ENCODE measurements at regions not wholly inside any gene's neighbourhood (a gene's known extent, or its start where the extent isn't known, plus 50 kb on each side); places are given as distances from the start of the nearest gene placed in this dataset.

- no peak for DNase-seq (ENCODE audit: low read depth, low spot score)
- Histone ChIP-seq H3K4me3 (no peak overlapping the region), H3K27ac (no peak overlapping the region), H3K9me3 (ENCODE audit: low read depth, low read length) (no peaks in the 10 kb centered on the region), H3K9ac (ENCODE audit: insufficient read length) (no peak overlapping the region), H3K36me3 (ENCODE audit: insufficient read depth, low read length) (no peaks in the 10 kb centered on the region)
- TF ChIP-seq FOXP2 (optimal IDR thresholded peaks at IDR 0.05; ENCODE audit: control extremely low read depth, extremely low read length, insufficient read depth) (no peak), EZH2 (IDR thresholded peaks at IDR 0.05) (no peak), POLR2AphosphoS5 (IDR thresholded peaks at IDR 0.05; ENCODE audit: borderline replicate concordance, low read depth, low read length) (no peak)
Measured at GRCh38 chr4:27911047-27911446, 1050.4 kb downstream of the STIM2 start.

DNA sequence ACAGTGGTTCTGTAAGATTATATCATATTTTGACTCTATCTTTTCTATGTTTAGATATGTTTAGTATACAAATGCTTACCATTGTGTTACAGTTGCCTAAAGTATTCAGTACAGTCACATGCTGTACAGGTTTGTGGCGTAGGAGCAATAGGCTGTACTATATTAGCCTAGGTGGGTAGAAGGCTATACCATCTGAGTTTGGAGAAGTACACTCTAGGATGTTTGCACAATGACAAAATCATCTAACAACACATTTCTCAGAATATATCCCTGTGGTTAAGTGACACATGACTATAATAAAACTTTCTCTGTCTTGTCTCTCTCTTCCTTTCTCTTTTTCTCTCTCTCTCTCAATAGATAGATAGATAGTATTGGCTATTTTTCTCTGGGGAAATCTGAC is 1053.1 kb downstream of the STIM2 start:
- no peak for DNase-seq (ENCODE audit: low read depth, low spot score)
- H3K9ac ChIP-seq (ENCODE audit: insufficient read length), result no peak overlapping the region
- H3K4me3 ChIP-seq, result no peak overlapping the region
- no peaks in the 10 kb centered on the region for H3K36me3 ChIP-seq (ENCODE audit: insufficient read depth, low read length)
- TF ChIP-seq POLR2AphosphoS5 (IDR thresholded peaks at IDR 0.05; ENCODE audit: borderline replicate concordance, low read depth, low read length) (no peak), FOXP2 (optimal IDR thresholded peaks at IDR 0.05; ENCODE audit: control extremely low read depth, extremely low read length, insufficient read depth) (no peak), EZH2 (IDR thresholded peaks at IDR 0.05) (no peak)
- H3K9me3 ChIP-seq (ENCODE audit: low read depth, low read length), result no peaks in the 10 kb centered on the region
- H3K27ac ChIP-seq, result no peak overlapping the region

DNA sequence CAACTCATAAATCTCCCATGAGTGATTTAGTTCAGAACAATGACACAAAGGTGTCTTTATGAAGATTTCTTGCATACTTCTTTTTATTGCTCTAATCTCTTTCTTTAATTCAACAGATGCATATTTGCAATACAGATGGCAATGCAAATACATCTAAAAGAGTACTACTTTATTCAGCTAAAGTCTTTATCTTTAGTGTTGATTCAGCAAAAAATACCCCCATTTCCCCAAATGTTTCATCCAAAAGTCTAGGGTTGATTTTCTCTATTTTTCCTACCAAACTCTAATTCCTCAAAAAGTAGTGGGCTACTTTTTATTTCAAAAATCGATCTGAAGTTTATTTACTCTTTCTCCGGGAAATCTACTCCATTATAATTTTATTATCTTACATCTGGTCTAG is 1055.2 kb downstream of the STIM2 start:
- no peak for DNase-seq (ENCODE audit: low read depth, low spot score)
- H3K27ac ChIP-seq, result no peak overlapping the region

DNA sequence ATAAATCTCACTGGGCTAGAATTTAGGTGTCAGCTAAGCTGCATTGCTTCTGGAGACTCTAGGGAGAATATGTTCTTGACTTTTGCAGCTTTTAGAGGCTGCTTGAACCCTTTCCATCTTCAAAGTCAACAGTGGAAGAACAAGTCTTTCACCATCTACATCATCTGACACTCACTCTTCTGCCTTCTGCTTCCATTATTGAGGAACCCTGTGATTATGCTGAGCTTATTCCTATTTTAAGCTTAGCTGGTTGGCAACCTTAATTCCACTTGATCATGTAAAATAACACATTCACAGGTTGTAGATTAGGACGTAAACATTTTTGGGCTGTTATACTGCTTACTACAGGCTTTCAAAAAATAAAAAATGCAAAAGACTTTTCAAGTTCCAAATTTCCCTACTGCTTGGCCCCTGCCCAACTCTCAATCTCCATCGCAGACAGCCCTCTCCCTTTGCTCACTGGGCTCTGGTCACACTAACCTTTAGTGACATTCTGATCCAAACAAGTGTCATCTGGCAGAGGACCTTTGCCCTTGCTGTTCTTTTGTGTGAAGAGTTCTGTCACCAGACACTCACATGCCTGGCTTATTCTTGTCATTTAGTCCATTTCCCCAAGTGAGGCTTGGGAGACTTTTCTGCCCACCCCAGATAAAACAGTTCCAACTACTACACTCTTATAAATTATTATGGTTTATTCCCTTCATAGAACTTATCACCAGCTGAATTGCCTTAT is 1056.0 kb downstream of the STIM2 start:
- H3K9me3 ChIP-seq (ENCODE audit: low read depth, low read length), result no peaks in the 10 kb centered on the region
- TF ChIP-seq POLR2AphosphoS5 (IDR thresholded peaks at IDR 0.05; ENCODE audit: borderline replicate concordance, low read depth, low read length) (no peak), EZH2 (IDR thresholded peaks at IDR 0.05) (no peak), FOXP2 (optimal IDR thresholded peaks at IDR 0.05; ENCODE audit: control extremely low read depth, extremely low read length, insufficient read depth) (no peak)
- DNase-seq (ENCODE audit: low read depth, low spot score), result no peak
- no peak overlapping the region for H3K4me3 ChIP-seq
- H3K27ac ChIP-seq, result no peak overlapping the region
- H3K36me3 ChIP-seq (ENCODE audit: insufficient read depth, low read length), result no peaks in the 10 kb centered on the region
- no peak overlapping the region for H3K9ac ChIP-seq (ENCODE audit: insufficient read length)

More for the DNA sequence above, 1055.2 kb downstream of the STIM2 start:
- no peak overlapping the region for H3K4me3 ChIP-seq
- no peaks in the 10 kb centered on the region for H3K36me3 ChIP-seq (ENCODE audit: insufficient read depth, low read length)
- H3K9me3 ChIP-seq (ENCODE audit: low read depth, low read length), result no peaks in the 10 kb centered on the region
- no peak overlapping the region for H3K9ac ChIP-seq (ENCODE audit: insufficient read length)
- no peak for TF ChIP-seq EZH2 (IDR thresholded peaks at IDR 0.05)
- TF ChIP-seq POLR2AphosphoS5 (IDR thresholded peaks at IDR 0.05; ENCODE audit: borderline replicate concordance, low read depth, low read length), result no peak
- TF ChIP-seq FOXP2 (optimal IDR thresholded peaks at IDR 0.05; ENCODE audit: control extremely low read depth, extremely low read length, insufficient read depth), result no peak

- TF ChIP-seq EZH2 (IDR thresholded peaks at IDR 0.05), result no peak
- no peak for TF ChIP-seq FOXP2 (optimal IDR thresholded peaks at IDR 0.05; ENCODE audit: control extremely low read depth, extremely low read length, insufficient read depth)
- no peak for TF ChIP-seq POLR2AphosphoS5 (IDR thresholded peaks at IDR 0.05; ENCODE audit: borderline replicate concordance, low read depth, low read length)
- no peak overlapping the region for H3K27ac ChIP-seq
- no peak overlapping the region for H3K4me3 ChIP-seq
- no peak overlapping the region for H3K9ac ChIP-seq (ENCODE audit: insufficient read length)
- H3K9me3 ChIP-seq (ENCODE audit: low read depth, low read length), result no peaks in the 10 kb centered on the region
- no peaks in the 10 kb centered on the region for H3K36me3 ChIP-seq (ENCODE audit: insufficient read depth, low read length)
- DNase-seq (ENCODE audit: low read depth, low spot score), result no peak
Measured at GRCh38 chr4:27917381-27917780, 1056.7 kb downstream of the STIM2 start.

DNA sequence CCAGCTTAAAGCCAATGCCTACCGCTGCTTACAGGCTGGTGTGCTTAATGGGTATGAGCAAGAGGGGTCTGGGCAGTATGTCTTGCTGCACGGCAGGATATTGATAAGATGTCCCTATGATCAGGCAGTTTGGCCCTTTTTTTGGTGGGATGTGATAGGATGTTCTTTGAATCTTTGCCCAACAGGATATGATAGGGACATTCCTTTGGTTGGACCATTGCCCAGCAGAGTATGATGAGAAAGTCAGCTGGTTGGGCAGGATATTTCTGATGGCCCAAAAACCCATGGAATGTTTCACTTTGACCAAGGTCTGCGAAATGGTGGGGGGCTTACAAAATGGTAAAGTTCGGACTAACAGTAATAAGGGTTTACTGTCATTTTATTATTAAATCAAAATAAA is 1060.6 kb downstream of the STIM2 start:
- Histone ChIP-seq H3K9me3 (ENCODE audit: low read depth, low read length) (no peaks in the 10 kb centered on the region), H3K27ac (no peak overlapping the region), H3K4me3 (no peak overlapping the region), H3K9ac (ENCODE audit: insufficient read length) (no peak overlapping the region), H3K36me3 (ENCODE audit: insufficient read depth, low read length) (no peaks in the 10 kb centered on the region)
- TF ChIP-seq EZH2 (IDR thresholded peaks at IDR 0.05) (no peak), POLR2AphosphoS5 (IDR thresholded peaks at IDR 0.05; ENCODE audit: borderline replicate concordance, low read depth, low read length) (no peak), FOXP2 (optimal IDR thresholded peaks at IDR 0.05; ENCODE audit: control extremely low read depth, extremely low read length, insufficient read depth) (no peak)
- no peak for DNase-seq (ENCODE audit: low read depth, low spot score)

DNA sequence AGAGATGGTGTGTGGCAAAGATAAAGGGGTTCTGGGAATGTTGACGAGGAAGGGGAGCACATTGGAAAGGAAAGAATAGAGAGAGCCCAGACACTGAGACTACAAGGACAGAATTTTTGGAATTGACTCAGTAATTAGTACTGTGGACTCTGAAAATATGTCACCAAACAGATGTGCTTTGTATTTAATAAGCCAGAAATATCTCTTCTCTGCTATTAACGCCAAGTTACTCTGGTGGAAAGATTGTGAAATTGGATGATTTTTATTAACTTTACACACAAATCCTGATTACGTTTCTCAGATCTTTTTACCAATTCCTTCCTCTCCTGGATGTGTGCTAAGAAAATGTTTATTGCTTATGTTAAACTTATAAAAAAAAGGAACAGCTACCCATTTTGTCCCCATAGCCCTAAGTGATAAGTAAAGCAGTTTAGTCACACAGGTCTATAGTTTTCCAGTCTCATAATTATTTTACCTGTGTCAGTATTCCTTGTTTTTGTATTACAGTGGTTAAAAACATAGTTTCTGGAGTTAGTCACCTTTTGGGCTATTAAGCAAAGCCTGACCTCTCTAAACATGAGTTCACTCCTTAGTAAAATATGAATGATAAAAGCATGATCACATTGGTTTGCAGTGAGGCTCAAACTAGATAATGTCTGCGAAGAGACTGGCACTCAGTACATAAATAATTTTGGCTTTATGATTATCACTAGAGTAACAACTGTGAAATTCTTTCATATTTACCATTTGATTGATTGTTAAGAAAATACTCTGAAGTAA is 1068.3 kb downstream of the STIM2 start:
- no peak for DNase-seq (ENCODE audit: low read depth, low spot score)
- TF ChIP-seq FOXP2 (optimal IDR thresholded peaks at IDR 0.05; ENCODE audit: control extremely low read depth, extremely low read length, insufficient read depth) (no peak), POLR2AphosphoS5 (IDR thresholded peaks at IDR 0.05; ENCODE audit: borderline replicate concordance, low read depth, low read length) (no peak), EZH2 (IDR thresholded peaks at IDR 0.05) (no peak)
- Histone ChIP-seq H3K36me3 (ENCODE audit: insufficient read depth, low read length) (no peaks in the 10 kb centered on the region), H3K9ac (ENCODE audit: insufficient read length) (no peak overlapping the region), H3K9me3 (ENCODE audit: low read depth, low read length) (no peaks in the 10 kb centered on the region), H3K4me3 (no peak overlapping the region), H3K27ac (no peak overlapping the region)

GRCh38 chr4:27930291-27930690 is 1069.7 kb downstream of the STIM2 start:
- no peak overlapping the region for H3K4me3 ChIP-seq
- no peak overlapping the region for H3K27ac ChIP-seq
- no peaks in the 10 kb centered on the region for H3K36me3 ChIP-seq (ENCODE audit: insufficient read depth, low read length)
- TF ChIP-seq EZH2 (IDR thresholded peaks at IDR 0.05), result no peak
- TF ChIP-seq POLR2AphosphoS5 (IDR thresholded peaks at IDR 0.05; ENCODE audit: borderline replicate concordance, low read depth, low read length), result no peak
- TF ChIP-seq FOXP2 (optimal IDR thresholded peaks at IDR 0.05; ENCODE audit: control extremely low read depth, extremely low read length, insufficient read depth), result no peak
- DNase-seq (ENCODE audit: low read depth, low spot score), result no peak
- H3K9me3 ChIP-seq (ENCODE audit: low read depth, low read length), result no peaks in the 10 kb centered on the region
- H3K9ac ChIP-seq (ENCODE audit: insufficient read length), result no peak overlapping the region
